ENCODE measurements at regions not wholly inside any gene's neighbourhood (a gene's known extent, or its start where the extent isn't known, plus 50 kb on each side); places are given as distances from the start of the nearest gene placed in this dataset.

- H3K4me1 ChIP-seq (ENCODE audit: control insufficient read depth, extremely low read depth, insufficient read depth, low read length), result no peaks in the 10 kb centered on the region
- H3K4me2 ChIP-seq (ENCODE audit: insufficient read depth, low read length), result no peak overlapping the region
- no peaks in the 10 kb centered on the region for H3K27me3 ChIP-seq (ENCODE audit: control insufficient read depth in 2 of 2, insufficient read depth in 2 of 2, low read length in 2 of 2)
- H3K27ac ChIP-seq (ENCODE audit: insufficient read depth, low read depth, low read length), result no peak overlapping the region
- BruUV-seq (replicated peaks), result no TSS peak
- H2AFZ ChIP-seq (ENCODE audit: low read depth, low read length), result no peak overlapping the region
- DNase-seq (ENCODE audit: low read depth, low spot score) (no peak), FAIRE-seq (no peak)
- H3K9me1 ChIP-seq (replicated peaks; ENCODE audit: control insufficient read depth, extremely low read depth, insufficient read depth, low read length), result no peaks in the 10 kb centered on the region
- CTCF ChIA-PET, result no interaction called here
- no peak overlapping the region for H3K9ac ChIP-seq (replicated peaks; ENCODE audit: extremely low read depth, insufficient read depth, low read length)
- dilution Hi-C loops (cut with MboI; ENCODE audit: extremely low pct_ligation_motif_present, low sequenced_read_pairs) (no loop called here), intact Hi-C loops (cut with micrococcal nuclease) (no loop called here)
- H4K20me1 ChIP-seq (replicated peaks; ENCODE audit: control insufficient read depth, extremely low read depth, insufficient read depth, low read length), result no peaks in the 10 kb centered on the region
- no peaks in the 10 kb centered on the region for H3K79me2 ChIP-seq (ENCODE audit: control insufficient read depth, insufficient read depth, low read length)
- no peak for TF ChIP-seq EZH2 (IDR thresholded peaks at IDR 0.05; ENCODE audit: borderline replicate concordance, low read depth, low read length, severe bottlenecking)
- no peak for TF ChIP-seq MAX (IDR thresholded peaks at IDR 0.05; ENCODE audit: insufficient read depth, insufficient read length)
- TF ChIP-seq GATA2 (IDR thresholded peaks at IDR 0.05; ENCODE audit: insufficient read depth, insufficient read length, low read depth, low read length), result no peak
- TF ChIP-seq POLR2A (IDR thresholded peaks at IDR 0.05; ENCODE audit: low read depth, low read length), result no peak
- no peak for TF ChIP-seq JUN (IDR thresholded peaks at IDR 0.05; ENCODE audit: borderline replicate concordance, insufficient read depth, insufficient read length, low read depth)
- no peak for TF ChIP-seq MYC (IDR thresholded peaks at IDR 0.05; ENCODE audit: low read depth, low read length)
- no peak for TF ChIP-seq FOS (IDR thresholded peaks at IDR 0.05; ENCODE audit: borderline replicate concordance, insufficient read depth, low read length)
- TF ChIP-seq CTCF (IDR thresholded peaks at IDR 0.05; ENCODE audit: extremely low read depth in 1 of 2, insufficient read depth in 1 of 2, low read depth in 1 of 2, low read length in 2 of 2), result no peak
- no peak for TF ChIP-seq POLR2AphosphoS5 (IDR thresholded peaks at IDR 0.05; ENCODE audit: insufficient read depth, low read depth, low read length)
- H3K4me3 ChIP-seq (replicated peaks in 1 of 3; ENCODE audit: insufficient read depth in 1 of 3, low read depth in 1 of 3, low read length in 3 of 3), result no peak overlapping the region
- H3K36me3 ChIP-seq (ENCODE audit: control insufficient read depth in 2 of 2, extremely low read depth in 1 of 2, insufficient read depth in 2 of 2, low read length in 2 of 2), result no peaks in the 10 kb centered on the region
- H3K9me3 ChIP-seq (replicated peaks; ENCODE audit: control insufficient read depth, insufficient read depth, low read length), result no peaks in the 10 kb centered on the region
- POLR2A ChIA-PET, result no interaction called here
Measured at GRCh38 chr9:87292449-87293191, 205.0 kb upstream of the DAPK1 start.

Data from endothelial cell of umbilical vein (primary cell).